Vagina (tissue), 2 donors: ENCODE measurements at regions not wholly inside any gene's neighbourhood (a gene's known extent, or its start where the extent isn't known, plus 50 kb on each side); places are given as distances from the start of the nearest gene placed in this dataset.

ENCODE experiments used
- POLR2AphosphoS5 ChIP-seq, 2 donors: sonication (generic); formaldehyde crosslinking; IDR thresholded peaks; one replicate each; pipeline ENCODE4 v1.9.0; 2017; ENCODE audit warnings: antibody characterized with exemption in 2 of 2, mild to moderate bottlenecking in 2 of 2, low read depth in 1 of 2; ENCODE audit not compliant: insufficient read depth in 1 of 2
- TF ChIP-seq, protein P1 (sequence below), 3 experiments: fragments of 450-650 bp in 2 of 3; fragments of 200-600 bp in 1 of 3; sonication (generic) in 1 of 3; IDR thresholded peaks; one replicate each; pipeline ENCODE4 v1.5.1; 2017 to 2019; ENCODE audit warnings: antibody characterized with exemption in 3 of 3, mild to moderate bottlenecking in 2 of 3, moderate library complexity in 2 of 3

DNA sequence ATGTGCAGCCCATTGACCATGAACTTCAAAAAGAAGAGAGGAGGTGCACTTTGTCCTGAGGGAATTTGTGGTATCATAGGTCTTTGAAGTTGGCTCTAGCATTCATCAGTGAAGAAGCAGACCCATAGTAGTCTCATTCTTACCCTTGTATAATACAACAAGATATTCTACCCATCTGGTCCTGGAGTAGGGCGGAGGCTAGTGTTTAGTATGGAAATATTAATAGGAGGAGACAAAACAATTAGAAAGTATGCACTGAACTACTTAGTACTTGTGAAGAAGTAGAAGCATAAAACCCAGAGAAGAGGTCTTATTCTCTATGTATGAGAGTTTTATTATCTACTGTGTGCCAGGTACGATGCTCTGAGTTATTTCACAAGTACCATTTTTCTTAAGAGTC, 189.0 kb downstream of the AASDH start:
- TF ChIP-seq POLR2AphosphoS5 (IDR thresholded peaks at IDR 0.05; ENCODE audit: insufficient read depth in 1 of 2, low read depth in 1 of 2): no peak
- TF ChIP-seq, protein P1, sequence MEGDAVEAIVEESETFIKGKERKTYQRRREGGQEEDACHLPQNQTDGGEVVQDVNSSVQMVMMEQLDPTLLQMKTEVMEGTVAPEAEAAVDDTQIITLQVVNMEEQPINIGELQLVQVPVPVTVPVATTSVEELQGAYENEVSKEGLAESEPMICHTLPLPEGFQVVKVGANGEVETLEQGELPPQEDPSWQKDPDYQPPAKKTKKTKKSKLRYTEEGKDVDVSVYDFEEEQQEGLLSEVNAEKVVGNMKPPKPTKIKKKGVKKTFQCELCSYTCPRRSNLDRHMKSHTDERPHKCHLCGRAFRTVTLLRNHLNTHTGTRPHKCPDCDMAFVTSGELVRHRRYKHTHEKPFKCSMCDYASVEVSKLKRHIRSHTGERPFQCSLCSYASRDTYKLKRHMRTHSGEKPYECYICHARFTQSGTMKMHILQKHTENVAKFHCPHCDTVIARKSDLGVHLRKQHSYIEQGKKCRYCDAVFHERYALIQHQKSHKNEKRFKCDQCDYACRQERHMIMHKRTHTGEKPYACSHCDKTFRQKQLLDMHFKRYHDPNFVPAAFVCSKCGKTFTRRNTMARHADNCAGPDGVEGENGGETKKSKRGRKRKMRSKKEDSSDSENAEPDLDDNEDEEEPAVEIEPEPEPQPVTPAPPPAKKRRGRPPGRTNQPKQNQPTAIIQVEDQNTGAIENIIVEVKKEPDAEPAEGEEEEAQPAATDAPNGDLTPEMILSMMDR (IDR thresholded peaks at IDR 0.05): no peak
